GM11168 (cell line): ENCODE measurements at regions not wholly inside any gene's neighbourhood (a gene's known extent, or its start where the extent isn't known, plus 50 kb on each side); places are given as distances from the start of the nearest gene placed in this dataset.

Source experiments
- in situ Hi-C: fragments of 300-500 bp; cut with MboI; formaldehyde crosslinking; loops from one replicate; pipeline ENCODE4 v1.12.0; 2022; ENCODE audit warnings: low sequenced_read_pairs; ENCODE audit not compliant: unreplicated experiment

DNA sequence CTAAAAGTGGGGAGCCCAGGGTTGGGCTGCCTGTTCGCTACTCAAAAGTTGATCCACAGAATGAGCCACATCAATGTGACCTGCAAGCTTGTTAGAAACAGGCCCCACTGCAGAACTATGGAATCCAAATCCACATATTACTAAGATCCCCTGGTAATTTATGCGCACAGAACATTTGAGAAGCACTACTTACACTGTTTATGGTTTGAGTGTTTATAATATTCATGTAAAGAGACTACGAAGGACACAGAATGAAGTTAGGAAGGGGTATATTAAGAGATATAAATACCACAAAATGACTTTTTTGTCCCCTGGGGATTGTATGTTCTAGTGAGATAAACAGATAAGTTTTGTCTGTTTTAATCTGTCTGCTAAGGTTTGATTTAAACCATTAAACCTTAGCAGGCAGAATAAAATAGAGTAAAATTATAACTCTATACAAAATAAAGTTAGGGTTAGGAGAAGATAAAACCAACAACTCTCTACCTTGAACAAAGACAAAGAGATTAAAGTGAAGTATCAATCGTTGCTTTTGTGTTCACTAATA is 666.9 kb upstream of the SOX9 start:
- in situ Hi-C loops, result loop anchor here (25.0 kb wide), 1 partner anchor 1083 kb away; no protein-coding TSS in a partner anchor

DNA sequence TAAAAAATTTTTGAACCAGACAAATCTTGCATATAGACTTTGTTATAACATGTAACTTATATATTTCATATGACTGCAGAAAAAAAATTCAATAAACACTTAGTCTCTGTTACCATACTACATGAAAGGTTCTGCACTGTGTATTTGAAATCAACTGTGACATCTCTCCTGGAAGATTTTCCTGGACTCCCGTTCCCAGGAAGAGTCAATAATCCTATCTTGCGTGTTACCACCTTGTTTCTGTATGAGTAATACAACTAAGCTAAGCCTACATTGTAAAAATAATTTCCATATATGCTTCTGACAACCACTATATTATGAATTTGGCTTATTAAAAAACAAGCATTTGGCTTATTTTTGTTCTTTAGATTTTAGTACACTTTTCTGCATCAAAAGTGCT is 665.6 kb upstream of the SOX9 start:
- in situ Hi-C loops, result loop anchor here (25.0 kb wide), 1 partner anchor 1082 kb away; no protein-coding TSS in a partner anchor

DNA sequence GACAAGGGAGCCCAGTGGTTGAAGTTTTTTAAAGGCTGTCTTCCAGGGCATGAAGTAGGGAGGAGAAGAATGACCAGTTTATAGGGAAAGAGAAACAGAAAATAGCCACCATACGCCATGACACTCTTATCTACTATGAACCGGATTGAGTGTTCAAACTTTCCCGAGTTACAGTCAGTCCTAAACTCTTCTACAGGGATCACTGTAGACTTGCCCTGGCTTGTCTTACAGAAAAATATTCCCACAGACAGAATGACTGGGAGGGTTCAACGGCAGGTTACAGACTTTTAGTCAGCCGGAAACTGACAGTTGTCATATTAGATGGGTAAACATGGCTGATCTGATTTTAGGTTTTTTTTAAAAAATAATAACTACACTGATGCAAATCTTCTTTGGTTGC is 662.5 kb upstream of the SOX9 start:
- in situ Hi-C loops, result loop anchor here (25.0 kb wide), 1 partner anchor 1079 kb away; no protein-coding TSS in a partner anchor

DNA sequence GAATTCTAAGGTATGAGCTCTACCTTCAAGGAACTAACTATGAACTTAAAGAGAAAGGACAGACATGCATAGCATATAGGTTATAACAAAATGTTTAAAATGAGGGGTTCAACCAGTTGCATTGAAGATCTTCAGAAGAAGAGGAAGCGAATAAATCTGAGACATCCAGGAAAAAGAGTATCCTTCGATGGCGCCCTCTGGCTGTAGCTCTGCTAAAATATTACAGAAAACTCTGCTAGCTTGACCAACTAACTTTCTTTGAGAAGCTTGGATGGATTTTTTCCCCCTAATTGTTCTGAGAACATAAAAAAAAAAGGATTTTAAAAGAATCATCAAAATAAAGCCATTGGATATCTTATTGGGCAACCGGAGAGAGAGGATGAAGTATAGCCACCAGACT is 659.9 kb upstream of the SOX9 start:
- in situ Hi-C loops, result loop anchor here (25.0 kb wide), 1 partner anchor 1076 kb away; no protein-coding TSS in a partner anchor

DNA sequence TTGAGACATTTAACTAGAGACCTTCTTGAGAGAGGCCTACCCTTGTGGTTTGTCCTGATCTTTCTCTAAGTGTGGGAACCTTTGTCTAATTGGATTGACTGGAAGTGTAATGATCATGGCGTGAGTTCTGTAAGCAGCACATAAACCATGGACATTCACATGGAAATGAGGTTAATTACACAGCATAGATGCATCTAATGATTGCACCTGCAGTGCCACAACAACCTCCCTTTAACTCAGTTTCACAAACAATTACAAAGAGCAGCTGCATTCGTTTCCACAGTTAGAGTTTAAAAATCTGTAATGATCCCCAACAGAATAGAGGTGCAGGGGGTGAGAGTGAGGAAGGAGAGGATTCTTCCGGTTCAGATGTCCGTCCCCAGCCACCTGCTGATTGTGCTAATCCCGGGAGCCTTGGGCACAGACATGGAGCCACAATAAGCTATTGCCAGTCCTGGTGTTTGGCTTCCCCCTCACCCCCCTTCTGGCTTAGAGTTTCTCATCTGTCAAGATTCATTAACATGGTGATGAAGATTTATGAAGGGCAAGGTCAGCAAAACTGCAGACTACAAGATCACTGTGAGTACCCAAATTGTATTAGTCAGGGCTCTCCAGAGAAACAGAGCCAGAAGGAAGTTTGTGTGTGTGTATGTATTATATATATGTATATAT is 659.2 kb upstream of the SOX9 start:
- in situ Hi-C loops, result loop anchor here (25.0 kb wide), 1 partner anchor 1076 kb away; no protein-coding TSS in a partner anchor

DNA sequence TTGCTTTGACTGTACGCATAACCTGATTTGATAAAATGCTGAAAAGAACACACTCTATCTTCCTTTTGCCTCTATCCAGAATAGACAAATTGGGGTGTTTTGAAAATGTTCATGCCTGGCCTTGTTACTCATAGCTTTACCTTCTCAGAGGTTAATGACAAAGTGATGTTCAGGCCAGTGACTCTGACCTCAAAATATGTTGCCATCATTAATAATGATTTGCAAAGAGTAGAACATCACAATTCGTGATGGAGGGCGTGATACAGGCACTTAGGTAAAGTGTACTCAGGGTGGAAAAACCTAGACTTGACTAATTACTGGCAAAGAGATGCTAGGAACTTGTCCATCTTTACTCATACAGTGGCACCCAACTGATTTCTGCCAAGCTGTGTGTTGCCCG is 656.6 kb upstream of the SOX9 start:
- in situ Hi-C loops, result loop anchor here (25.0 kb wide), 1 partner anchor 1073 kb away; no protein-coding TSS in a partner anchor

DNA sequence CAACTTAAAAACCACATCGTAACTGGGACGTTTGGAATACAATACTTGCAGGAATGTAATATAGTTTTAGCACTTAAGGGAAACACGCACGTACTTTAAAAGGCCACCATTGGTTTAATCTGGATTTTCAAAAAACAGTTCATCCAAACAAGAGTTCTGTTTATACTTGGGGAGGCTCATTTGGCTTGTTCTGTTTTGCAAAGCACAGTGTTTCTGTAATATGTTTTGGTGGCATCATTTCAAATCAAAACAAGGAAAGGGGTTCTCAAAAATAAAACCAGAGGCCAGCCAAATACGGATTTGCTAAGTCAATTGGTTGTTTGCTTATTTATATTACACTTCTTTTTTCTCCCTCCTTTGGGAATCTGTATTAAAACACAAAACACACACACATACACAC is 656.1 kb upstream of the SOX9 start:
- in situ Hi-C loops, result loop anchor here (25.0 kb wide), 1 partner anchor 1073 kb away; no protein-coding TSS in a partner anchor

DNA sequence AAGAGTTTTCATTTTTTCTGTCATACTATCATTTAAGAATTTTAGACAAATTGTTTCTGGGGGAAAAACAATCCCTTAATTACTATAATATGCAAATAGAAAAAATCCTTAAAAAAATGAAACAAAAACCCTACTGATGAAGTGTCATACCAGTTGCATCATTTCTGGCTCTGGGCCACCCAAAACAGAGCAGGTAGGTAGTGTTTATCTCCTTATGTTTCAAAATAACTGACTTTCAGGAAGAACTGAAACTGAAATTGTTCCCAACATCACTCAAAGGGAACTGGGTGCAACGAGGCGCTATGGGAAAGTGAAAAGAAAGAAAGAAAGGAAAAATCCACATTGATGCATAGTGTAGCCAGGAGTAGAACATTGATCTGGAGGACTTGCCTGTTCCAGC is 653.1 kb upstream of the SOX9 start:
- in situ Hi-C loops, result loop anchor here (25.0 kb wide), 1 partner anchor 1070 kb away; no protein-coding TSS in a partner anchor

DNA sequence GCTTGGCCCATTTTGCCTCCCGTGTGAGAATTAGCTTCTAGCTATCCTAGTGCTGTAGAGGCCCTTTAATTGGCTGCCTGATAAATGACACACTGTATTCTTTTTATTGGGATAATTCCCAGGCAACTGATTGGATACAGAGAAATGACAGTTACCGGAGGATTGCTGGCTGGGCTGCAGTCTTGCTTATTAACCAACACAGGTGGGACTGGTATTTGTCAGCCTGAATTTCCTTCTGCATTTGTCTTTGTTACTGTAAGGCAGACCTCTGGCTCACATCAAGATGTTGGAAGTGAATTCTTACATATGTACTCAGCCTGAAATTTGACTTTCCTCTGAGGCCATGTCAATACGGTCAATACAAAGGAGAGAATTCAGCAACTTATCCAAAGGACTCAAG is 650.8 kb upstream of the SOX9 start:
- in situ Hi-C loops, result loop anchor here (25.0 kb wide), 1 partner anchor 1067 kb away; no protein-coding TSS in a partner anchor

DNA sequence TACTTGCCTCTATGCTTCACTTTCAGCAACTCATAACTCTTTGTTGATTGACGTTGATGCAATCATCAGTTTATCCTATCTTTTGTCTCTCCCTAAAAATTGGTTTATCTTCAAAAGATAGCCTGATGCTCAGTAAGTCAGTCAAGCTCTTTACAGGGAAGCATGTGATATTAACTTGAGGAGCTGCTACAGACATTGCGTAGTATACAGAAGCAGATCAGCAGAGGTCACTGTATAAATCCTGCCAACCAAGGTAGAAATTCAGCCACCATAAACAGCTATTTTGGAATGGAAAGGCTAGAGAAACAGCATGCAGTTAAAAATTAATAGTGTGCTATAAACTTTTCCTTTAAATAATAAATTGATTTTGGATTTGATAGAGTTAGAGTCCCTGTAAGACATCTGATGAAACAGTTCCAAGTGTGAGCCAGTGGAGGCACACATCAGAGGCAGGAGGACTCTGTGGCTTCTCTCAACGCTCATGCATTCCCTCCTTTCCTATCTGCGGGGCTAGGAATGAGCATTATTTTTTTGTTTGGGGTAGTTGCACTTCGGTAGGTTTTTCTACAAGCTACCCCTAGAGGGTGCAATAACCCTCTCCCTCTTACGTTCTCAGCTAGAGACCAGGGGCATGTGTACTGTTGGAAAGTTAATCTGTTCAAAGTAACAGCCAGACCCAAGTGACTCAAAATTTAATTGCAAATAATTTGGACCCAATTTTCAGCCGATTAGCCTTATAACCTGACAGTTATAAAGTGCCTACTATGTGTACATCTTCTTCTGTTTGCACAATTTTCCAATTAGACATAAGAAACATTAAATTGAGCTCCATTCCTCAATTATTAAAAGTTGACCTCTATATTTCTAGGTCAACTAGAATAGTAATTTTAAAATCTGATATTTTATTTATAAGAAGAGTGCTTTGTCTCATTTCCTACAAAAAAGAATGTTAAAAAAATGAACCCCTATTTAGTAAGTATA is 647.7 kb upstream of the SOX9 start:
- in situ Hi-C loops, result loop anchor here (25.0 kb wide), 1 partner anchor 1064 kb away; no protein-coding TSS in a partner anchor

DNA sequence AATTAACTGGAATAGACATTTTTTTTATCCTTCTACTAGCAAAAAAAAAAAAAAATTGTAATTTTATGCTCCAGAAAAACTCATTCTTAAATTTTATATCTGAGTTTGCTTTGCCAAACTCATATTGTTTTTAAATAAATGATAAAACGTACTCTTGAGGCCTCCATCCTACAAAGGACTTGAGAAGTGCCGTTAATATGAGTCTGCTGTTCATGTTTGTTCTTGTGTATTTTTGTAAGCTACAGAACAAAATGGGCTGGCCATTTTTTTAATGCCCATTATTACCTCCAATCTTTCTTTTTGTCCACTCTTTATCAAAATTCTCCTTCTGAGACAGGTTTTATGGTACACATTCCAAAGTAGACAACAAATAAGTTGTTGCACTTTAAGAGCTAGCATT is 643.5 kb upstream of the SOX9 start:
- in situ Hi-C loops, result loop anchor here (25.0 kb wide), 1 partner anchor 635 kb away; the partner anchor contains the start of gene SOX9

DNA sequence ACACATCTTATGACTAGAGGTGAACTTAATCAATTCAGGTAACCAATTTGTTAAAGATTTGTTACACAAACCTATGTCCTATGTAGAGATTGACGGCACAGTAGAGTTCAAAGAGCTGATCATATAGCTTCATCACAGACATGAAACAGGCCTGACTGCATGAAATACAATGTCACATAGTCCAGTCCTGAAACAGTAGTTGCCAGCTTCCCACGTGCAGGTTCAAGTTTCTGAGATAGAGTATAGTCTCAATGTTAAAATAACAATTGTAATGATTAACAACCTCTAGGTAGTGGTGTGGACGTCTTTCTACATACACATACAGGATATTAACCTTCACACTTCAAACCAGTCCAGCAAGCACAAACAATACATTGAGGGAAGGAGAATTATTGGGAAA is 640.7 kb upstream of the SOX9 start:
- in situ Hi-C loops, result loop anchor here (25.0 kb wide), 1 partner anchor 632 kb away; the partner anchor contains the start of gene SOX9

DNA sequence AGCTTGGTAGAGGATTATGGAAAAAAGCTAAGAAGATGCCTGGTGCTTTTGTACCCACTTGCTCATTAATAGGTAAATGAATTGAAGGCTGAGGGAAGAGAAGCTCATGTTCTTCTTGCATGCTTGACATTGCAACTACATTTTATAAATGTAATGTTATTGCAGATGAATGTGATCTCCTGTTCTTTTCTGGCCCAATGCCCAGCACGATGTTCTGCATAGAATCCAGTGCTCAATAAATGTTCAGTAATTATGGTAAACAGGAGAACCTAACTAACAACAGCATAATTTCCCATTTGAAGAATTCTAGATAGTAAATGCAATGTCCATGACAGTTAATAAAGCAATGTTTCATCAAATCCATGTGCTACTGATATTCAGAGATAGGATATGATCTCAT is 638.2 kb upstream of the SOX9 start:
- in situ Hi-C loops, result loop anchor here (25.0 kb wide), 1 partner anchor 630 kb away; the partner anchor contains the start of gene SOX9

DNA sequence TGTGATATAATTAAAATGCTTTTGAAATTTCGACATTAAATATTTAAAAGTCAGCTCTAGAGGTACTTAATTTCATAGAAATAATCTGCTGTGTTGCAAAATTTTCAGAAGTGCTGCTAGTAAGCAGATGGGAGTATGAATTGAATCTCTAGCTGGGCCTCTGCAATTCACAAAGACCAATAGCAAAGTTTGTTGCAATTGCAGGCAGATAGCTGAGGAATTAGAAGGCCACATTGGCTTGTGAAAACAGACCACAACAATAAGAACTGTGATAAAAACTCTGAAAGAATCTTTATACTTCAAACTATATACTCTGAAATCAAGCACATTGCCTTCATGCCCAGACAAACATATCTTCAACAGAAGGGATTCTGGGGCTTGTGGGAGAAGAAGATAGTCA is 636.3 kb upstream of the SOX9 start:
- in situ Hi-C loops, result loop anchor here (25.0 kb wide), 1 partner anchor 628 kb away; the partner anchor contains the start of gene SOX9

DNA sequence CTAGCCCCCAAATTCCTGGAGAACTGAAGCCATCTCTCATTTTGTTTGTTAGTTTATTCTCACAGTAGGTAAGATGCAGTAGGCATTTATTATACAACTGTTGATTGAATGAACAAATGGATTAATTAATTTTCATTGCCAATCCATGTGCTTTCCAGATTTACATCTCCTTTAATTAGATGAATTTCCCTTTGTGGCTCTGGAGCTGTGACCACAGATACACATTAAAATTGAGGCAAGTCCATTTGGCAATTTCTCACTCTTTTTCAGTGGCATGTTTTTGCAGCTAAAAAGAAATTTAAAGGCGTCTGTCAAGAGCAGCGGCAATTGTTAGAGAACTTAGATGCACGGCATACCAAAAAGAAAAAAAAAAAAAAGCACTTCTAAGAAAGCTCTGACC is 635.4 kb upstream of the SOX9 start:
- in situ Hi-C loops, result loop anchor here (25.0 kb wide), 1 partner anchor 627 kb away; the partner anchor contains the start of gene SOX9

DNA sequence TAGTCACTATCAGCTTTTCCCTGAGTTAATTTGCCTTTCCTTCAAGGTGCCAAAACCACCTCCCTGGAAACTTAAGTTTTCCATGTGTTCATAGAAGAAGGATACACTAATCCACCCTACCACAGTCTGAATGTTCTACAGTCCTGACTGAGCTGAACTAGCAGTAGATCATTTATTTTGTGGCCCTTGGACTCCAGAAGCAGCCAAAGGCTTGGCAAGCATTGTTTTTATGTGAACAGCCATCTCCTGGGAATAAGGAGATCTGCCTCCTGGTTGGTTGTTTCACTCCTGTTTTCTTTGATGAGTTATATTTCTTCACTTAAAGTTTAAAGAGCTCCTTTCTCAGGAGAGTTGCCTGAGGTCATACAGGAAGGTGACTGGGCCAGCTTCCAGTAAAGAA is 634.6 kb upstream of the SOX9 start:
- in situ Hi-C loops, result loop anchor here (25.0 kb wide), 1 partner anchor 626 kb away; the partner anchor contains the start of gene SOX9

DNA sequence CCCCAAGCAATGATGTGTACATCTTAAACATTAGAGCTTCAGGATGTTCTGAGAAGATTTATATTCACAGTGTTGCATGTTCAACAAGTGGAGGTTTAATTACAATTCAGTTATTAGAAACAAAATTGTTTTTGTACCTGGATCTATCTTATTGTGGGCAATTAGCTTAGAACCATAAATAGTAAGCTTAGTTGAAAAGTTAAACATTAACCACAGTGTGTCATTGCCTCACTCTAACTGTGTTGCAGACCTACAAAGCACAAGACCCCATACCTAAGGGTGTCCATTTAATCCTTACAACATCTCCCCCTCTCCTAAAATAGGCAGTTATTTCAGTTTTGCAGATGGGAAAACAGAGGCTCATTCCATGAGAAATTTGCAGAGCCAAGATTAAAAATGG is 632.0 kb upstream of the SOX9 start:
- in situ Hi-C loops, result loop anchor here (25.0 kb wide), 1 partner anchor 623 kb away; the partner anchor contains the start of gene SOX9

DNA sequence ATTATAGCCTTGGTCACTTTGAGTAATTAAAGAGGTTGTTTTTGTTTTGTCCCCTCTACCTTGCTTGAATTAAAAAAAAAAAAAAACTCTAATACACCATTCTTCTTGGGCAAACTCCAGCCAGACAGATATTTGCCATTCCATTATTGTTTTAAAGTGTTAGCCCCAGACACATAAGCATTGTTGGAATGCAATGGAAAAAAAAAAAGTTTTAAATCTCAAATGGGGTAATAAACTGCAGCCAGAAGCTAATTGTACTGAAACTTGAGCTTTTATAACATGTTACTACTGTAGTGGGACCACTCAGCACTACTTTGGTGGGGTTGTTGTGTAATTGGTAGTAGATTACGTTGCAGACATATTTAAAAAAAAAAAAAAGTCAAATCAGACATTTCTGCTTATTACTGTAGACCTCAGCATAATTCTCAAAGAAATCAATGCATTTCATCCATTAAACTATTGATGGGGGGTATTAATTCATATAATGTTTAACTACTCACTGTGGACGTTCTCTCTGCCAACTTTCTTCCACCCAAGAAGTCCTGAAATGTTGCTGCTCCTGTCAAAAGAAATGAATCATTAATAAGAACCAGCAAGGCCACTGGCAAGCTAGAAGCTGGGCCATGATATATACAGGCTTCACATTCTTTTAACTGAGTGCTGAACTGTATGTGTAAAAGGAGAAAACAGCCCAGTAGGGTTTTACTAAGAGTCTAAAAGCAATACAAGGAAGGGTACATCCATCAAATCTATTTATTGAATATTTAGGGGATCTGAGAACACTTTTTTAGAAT is 626.6 kb upstream of the SOX9 start:
- in situ Hi-C loops, result loop anchor here (25.0 kb wide), 1 partner anchor 618 kb away; the partner anchor contains the start of gene SOX9

DNA sequence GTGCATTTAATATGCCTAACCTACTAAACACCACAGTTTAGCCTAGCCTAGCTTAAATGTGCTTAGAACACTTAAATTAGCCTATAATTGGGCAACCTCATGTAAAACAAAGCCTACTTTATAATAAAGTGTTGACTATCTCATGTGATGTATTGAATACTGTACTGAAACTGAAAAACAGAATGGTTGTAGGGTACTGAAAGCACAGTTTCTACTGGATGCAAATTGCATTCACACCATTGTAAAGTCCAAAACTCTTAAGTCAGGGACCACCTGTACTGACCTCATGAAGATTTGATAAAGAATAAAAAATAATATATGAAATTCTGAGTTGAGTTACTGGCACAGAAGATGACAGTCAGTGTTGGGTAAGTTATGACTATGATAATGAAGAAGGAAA is 625.4 kb upstream of the SOX9 start:
- in situ Hi-C loops, result loop anchor here (25.0 kb wide), 1 partner anchor 617 kb away; the partner anchor contains the start of gene SOX9
